HCT116 (cell line): ENCODE measurements at regions not wholly inside any gene's neighbourhood (a gene's known extent, or its start where the extent isn't known, plus 50 kb on each side); places are given as distances from the start of the nearest gene placed in this dataset.
"Not testable (repeated sequence)": the region's sequence is repeated elsewhere in the genome, so short reads cannot be mapped to it uniquely, and the experiment has no call there.

Source experiments
- ATAC-seq: fragments of 200-7000 bp; cut with Tn5 transposase; 2 replicates; pipeline ENCODE4 v1.9.1; 2020; ENCODE audit warnings: mild to moderate bottlenecking, moderate library complexity
- BruUV-seq: library from RNA; stranded (reverse); fragments of 400-500 nt; replicated peaks from 2 replicates; lab custom pipeline; 2021; lab: Mats Ljungman, UMichigan
- CTCF ChIA-PET: fragments of 300-600 bp; sonication (Branson Sonifier 250); formaldehyde crosslinking; loops from one replicate; lab custom pipeline; 2021; ENCODE audit warnings: antibody characterized with exemption; lab: Charles Lee
- POLR2A ChIA-PET: fragments of 300-600, 350-600 bp; sonication (Branson Sonifier 250); formaldehyde crosslinking; loops from one replicate; lab custom pipeline; 2021; ENCODE audit warnings: antibody characterized with exemption; lab: Charles Lee
- RAD21 ChIA-PET, 2 experiments: fragments of 300-600 bp; sonication (Branson Sonifier 250); formaldehyde crosslinking; loops; one replicate each; lab custom pipeline; 2023; ENCODE audit warnings: low total read pairs in 2 of 2; ENCODE audit not compliant: uncharacterized antibody in 2 of 2, unreplicated experiment in 2 of 2, low non-redundant PET in 1 of 2; lab: Charles Lee
- DNase-seq: peaks from one replicate; pipeline ENCODE4 v3.0.0-alpha.2; 2010; ENCODE audit warnings: low read depth, low spot score
- H2AFZ ChIP-seq: fragments of 200-600 bp; shearing (Covaris generic), sonication (generic); 2 replicates; pipeline ENCODE4 v1.6.1; 2017; ENCODE audit warnings: low read depth, mixed run types, mixed read lengths, antibody characterized with exemption, low read length; ENCODE audit not compliant: poor library complexity, severe bottlenecking
- H3K27ac ChIP-seq: 2 replicates; pipeline ENCODE4 v1.5.1; 2012; ENCODE audit warnings: low read depth, low read length
- H3K27me3 ChIP-seq: fragments of 200-600 bp; sonication (generic); 2 replicates; pipeline ENCODE4 v1.6.1; 2016; ENCODE audit warnings: mixed run types, low read length, mixed read lengths; ENCODE audit not compliant: insufficient read depth
- H3K36me3 ChIP-seq, 2 experiments: fragments of 200-500 bp in 1 of 2; fragments of 200-600 bp in 1 of 2; sonication (Bioruptor generic) in 1 of 2; sonication (generic) in 1 of 2; 2 replicates each; pipeline versions ENCODE4 v1.5.1 to v1.6.1; 2014 to 2016; ENCODE audit warnings: low read length in 2 of 2, inconsistent platforms in 1 of 2, mixed read lengths in 1 of 2, mixed run types in 1 of 2; ENCODE audit not compliant: insufficient read depth in 2 of 2, control insufficient read depth in 1 of 2
- H3K4me1 ChIP-seq, 2 experiments: fragments of 200-600 bp in 1 of 2; sonication (generic) in 1 of 2; 2 replicates each; pipeline versions ENCODE4 v1.5.1 to v1.6.1; 2012 to 2017; ENCODE audit warnings: low read length in 2 of 2, inconsistent platforms in 1 of 2, mild to moderate bottlenecking in 1 of 2, mixed read lengths in 1 of 2, mixed run types in 1 of 2, moderate library complexity in 1 of 2; ENCODE audit not compliant: insufficient read depth in 2 of 2, control insufficient read depth in 1 of 2
- H3K4me2 ChIP-seq: fragments of 200-600 bp; sonication (generic); 2 replicates; pipeline ENCODE4 v1.6.1; 2017; ENCODE audit warnings: mixed run types, low read length, mixed read lengths
- H3K4me3 ChIP-seq, 2 experiments: fragments of 200-600 bp in 1 of 2; sonication (generic) in 1 of 2; replicated peaks in 1 of 2; 2 replicates each; pipeline ENCODE4 v1.5.1; 2011 to 2016; ENCODE audit warnings: low read length in 2 of 2, control low read depth in 1 of 2, low read depth in 1 of 2, mild to moderate bottlenecking in 1 of 2, mixed read lengths in 1 of 2, mixed run types in 1 of 2
- H3K79me2 ChIP-seq: fragments of 200-600 bp; sonication (generic); 2 replicates; pipeline ENCODE4 v1.6.1; 2017; ENCODE audit warnings: mild to moderate bottlenecking, mixed run types, low read length, moderate library complexity, mixed read lengths; ENCODE audit not compliant: insufficient read depth
- H3K9ac ChIP-seq: fragments of 200-600 bp; sonication (generic); 2 replicates; pipeline ENCODE4 v1.6.1; 2016; ENCODE audit warnings: low read length, mixed read lengths
- H3K9me2 ChIP-seq: fragments of 200-600 bp; sonication (generic), shearing (Covaris generic); 2 replicates; pipeline ENCODE4 v1.6.1; 2017; ENCODE audit warnings: mixed run types, mild to moderate bottlenecking, moderate library complexity; ENCODE audit not compliant: insufficient read depth
- H3K9me3 ChIP-seq, 2 experiments: fragments of 200-500 bp in 1 of 2; fragments of 200-600 bp in 1 of 2; sonication (Bioruptor generic) in 1 of 2; sonication (generic) in 1 of 2; 2 replicates each; pipeline ENCODE4 v1.6.1; 2014 to 2017; ENCODE audit warnings: low read length in 2 of 2, mixed read lengths in 2 of 2, inconsistent platforms in 1 of 2, low read depth in 1 of 2, mild to moderate bottlenecking in 1 of 2, mixed run types in 1 of 2, moderate library complexity in 1 of 2; ENCODE audit not compliant: control insufficient read depth in 1 of 2, insufficient read depth in 1 of 2
- H4K20me1 ChIP-seq: fragments of 200-600 bp; sonication (generic), shearing (Covaris generic); 2 replicates; pipeline ENCODE4 v1.6.1; 2017; ENCODE audit warnings: mixed run types, mild to moderate bottlenecking, moderate library complexity; ENCODE audit not compliant: insufficient read depth
- CEBPB ChIP-seq: IDR thresholded peaks from 2 replicates; pipeline ENCODE4 v1.6.1; 2012; ENCODE audit warnings: low read depth
- EGR1 ChIP-seq: IDR thresholded peaks from 2 replicates; pipeline ENCODE4 v1.6.1; 2012; ENCODE audit warnings: low read depth
- EZH2phosphoT487 ChIP-seq: fragments of 200-600 bp; IDR thresholded peaks from 2 replicates; pipeline ENCODE4 v1.6.1; 2018; ENCODE audit warnings: antibody characterized with exemption, borderline replicate concordance
- POLR2AphosphoS5 ChIP-seq: IDR thresholded peaks from 2 replicates; pipeline ENCODE4 v1.6.1; 2011; ENCODE audit warnings: mild to moderate bottlenecking, low read depth, low read length, moderate library complexity
- REST ChIP-seq: IDR thresholded peaks from 2 replicates; pipeline ENCODE4 v1.6.1; 2012; ENCODE audit warnings: low read depth
- SIN3A ChIP-seq: IDR thresholded peaks from 2 replicates; pipeline ENCODE4 v1.6.1; 2012; ENCODE audit warnings: low read depth
- SRF ChIP-seq: IDR thresholded peaks from 2 replicates; pipeline ENCODE4 v1.6.1; 2012; ENCODE audit warnings: low read depth
- ZFX ChIP-seq: fragments of 450-650 bp; IDR thresholded peaks from 2 replicates; pipeline ENCODE4 v1.6.1; 2017
- intact Hi-C: fragments of 100-400 bp; cut with micrococcal nuclease; formaldehyde crosslinking; loops from 2 replicates; pipeline ENCODE4 v1.10.0; 2022

DNA sequence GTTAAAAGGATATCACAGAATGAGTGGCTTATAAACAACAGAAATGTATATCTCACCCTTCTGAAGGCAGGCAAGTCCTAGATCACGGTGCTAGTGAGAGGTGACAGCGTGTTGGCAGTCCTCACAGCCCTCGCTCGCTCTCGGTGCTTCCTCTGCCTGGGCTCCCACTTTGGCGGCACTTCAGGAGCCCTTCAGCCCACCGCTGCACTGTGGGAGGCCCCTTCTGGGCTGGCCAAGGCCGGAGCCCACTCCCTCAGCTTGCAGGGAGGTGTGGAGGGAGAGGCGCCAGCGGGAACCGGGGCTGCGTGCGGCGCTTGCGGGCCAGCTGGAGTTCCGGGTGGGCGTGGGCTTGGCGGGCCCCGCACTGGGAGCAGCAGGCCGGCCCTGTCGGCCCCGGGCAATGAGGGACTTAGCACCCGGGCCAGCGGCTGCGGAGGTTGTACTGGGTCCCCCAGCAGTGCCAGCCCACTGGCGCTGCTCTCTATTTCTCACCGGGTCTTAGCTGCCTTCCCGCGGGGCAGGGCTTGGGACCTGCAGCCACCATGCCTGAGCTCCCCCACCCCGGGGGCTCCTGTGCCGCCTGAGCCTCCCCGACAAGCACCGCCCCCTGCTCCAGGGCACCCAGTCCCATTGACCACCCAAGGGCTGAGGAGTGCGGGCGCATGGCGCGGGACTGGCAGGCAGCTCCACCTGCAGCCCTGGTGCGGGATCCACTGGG is 778.1 kb downstream of the DIPK2A start:
- H2AFZ ChIP-seq, H4K20me1 ChIP-seq, H3K4me3 ChIP-seq, CTCF ChIA-PET, H3K27ac ChIP-seq, H3K9me2 ChIP-seq, DNase-seq, RAD21 ChIA-PET, H3K4me1 ChIP-seq, H3K36me3 ChIP-seq, BruUV-seq, POLR2A ChIA-PET, H3K4me2 ChIP-seq, intact Hi-C loops, H3K9me3 ChIP-seq, H3K79me2 ChIP-seq, H3K9ac ChIP-seq, H3K27me3 ChIP-seq, ATAC-seq: not testable (repeated sequence)

GRCh38 chr3:144754076-144754783 is 782.6 kb downstream of the DIPK2A start:
- BruUV-seq: no TSS peak
- ChIA-PET CTCF (no interaction called here), POLR2A (no interaction called here)
- Histone ChIP-seq H3K9me3 (no peaks in the 10 kb centered on the region), H4K20me1 (no peaks in the 10 kb centered on the region), H3K4me1 (no peaks in the 10 kb centered on the region), H2AFZ (no peak overlapping the region), H3K4me2 (no peak overlapping the region), H3K27ac (no peak overlapping the region)
- intact Hi-C loops: no loop called here
- no peak for DNase-seq
- TF ChIP-seq REST: no peak
- no peak for TF ChIP-seq CEBPB
- TF ChIP-seq ZFX: no peak
- TF ChIP-seq EGR1: no peak
- TF ChIP-seq EZH2phosphoT487: no peak
- no peak for TF ChIP-seq SRF
- TF ChIP-seq POLR2AphosphoS5: no peak
- no peak for TF ChIP-seq SIN3A
- TF ChIP-seq, all 23 proteins: peak for 0
- ATAC-seq: no peak
- RAD21 ChIA-PET: no interaction called here
- H3K4me3 ChIP-seq: no peak overlapping the region
- H3K9ac ChIP-seq: no peak overlapping the region
- no peaks in the 10 kb centered on the region for H3K79me2 ChIP-seq
- no peaks in the 10 kb centered on the region for H3K36me3 ChIP-seq
- no peaks in the 10 kb centered on the region for H3K9me2 ChIP-seq
- no peaks in the 10 kb centered on the region for H3K27me3 ChIP-seq
